Kasumi-1 (cell line): ENCODE measurements at regions not wholly inside any gene's neighbourhood (a gene's known extent, or its start where the extent isn't known, plus 50 kb on each side); places are given as distances from the start of the nearest gene placed in this dataset.
"Not testable (repeated sequence)": the region's sequence is repeated elsewhere in the genome, so short reads cannot be mapped to it uniquely, and the experiment has no call there.

ENCODE experiments used
- DNase-seq, 2 experiments: peaks; one replicate each; lab custom pipeline; 2025; lab: John Stamatoyannopoulos, UW

DNA sequence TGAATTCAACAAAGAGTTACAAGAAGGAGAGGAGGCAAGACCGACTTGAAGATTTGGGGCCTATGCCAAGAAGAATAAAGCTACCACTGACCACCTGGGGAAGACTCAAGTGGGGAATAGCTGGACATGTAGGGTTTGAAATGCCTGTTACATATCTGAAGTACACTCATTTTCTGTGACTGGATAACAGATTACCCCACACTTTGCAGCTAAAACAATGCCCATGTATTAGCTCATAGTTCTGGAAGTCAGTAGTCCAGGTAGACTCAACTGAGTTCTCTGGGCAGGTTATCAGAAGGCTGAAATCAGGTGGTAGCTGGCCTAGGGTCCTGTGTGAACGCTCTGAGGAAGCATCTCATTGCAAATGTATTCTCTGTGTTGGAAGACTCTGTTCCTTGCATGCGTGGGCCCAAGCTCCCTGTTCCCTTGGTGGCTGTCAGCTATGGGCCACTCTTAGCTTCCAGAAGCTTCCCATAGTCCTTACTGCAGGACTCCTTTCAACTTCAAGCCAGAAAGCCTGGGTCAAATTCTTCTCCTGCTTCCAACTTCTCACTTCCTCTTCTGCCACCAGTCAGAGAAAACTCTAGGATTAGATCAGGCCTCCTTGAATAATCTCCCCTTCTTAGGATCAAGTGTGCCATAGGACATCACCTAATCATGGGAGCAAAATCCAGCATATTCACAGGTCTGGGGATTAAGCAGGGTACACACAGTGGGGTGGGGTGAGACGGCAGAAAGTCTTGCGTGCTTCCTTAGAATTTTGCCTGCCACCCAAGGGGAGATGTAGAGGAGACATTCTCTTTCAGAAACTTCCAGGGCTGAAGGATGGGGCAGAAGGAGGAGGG lies 187.8 kb downstream of the SHQ1 start:
- no peak for DNase-seq

DNA sequence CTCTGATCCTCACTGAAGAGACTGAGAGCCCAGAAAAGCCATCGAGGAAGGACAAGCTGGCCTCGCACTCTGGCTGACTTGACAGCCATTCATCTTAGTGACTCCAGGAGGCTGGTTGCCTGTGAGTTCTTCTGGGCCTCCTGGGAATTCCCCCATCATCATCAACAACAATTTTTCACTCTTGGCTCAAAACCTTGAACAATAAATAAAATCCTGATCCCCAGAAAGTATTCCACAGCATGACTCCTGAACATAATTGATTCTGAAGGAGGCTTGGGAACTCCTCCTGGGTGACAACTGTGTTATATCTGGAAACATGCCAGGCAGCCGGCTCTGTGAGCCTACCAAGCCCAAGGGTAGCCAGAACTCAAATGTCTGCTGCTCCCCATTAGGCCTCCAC lies 188.6 kb downstream of the SHQ1 start:
- DNase-seq = no peak

DNA sequence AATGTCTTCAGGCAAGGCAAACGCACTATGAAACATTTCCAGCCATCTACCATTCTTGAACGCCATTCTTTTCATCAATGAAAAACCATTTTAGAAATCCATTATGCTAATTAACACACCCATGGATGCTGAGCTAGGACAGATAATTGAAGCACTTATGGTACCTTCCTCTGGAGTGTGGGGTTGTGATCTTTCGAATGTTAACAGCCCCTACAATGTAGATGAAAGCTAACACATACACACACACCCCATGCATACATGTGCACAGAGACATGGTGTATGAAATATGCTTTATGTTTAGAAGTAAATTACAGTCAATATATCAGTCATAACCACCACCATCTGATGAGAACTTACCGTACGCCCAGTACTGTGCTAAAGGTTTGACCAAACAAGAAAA lies 189.1 kb downstream of the SHQ1 start:
- no peak for DNase-seq

DNA sequence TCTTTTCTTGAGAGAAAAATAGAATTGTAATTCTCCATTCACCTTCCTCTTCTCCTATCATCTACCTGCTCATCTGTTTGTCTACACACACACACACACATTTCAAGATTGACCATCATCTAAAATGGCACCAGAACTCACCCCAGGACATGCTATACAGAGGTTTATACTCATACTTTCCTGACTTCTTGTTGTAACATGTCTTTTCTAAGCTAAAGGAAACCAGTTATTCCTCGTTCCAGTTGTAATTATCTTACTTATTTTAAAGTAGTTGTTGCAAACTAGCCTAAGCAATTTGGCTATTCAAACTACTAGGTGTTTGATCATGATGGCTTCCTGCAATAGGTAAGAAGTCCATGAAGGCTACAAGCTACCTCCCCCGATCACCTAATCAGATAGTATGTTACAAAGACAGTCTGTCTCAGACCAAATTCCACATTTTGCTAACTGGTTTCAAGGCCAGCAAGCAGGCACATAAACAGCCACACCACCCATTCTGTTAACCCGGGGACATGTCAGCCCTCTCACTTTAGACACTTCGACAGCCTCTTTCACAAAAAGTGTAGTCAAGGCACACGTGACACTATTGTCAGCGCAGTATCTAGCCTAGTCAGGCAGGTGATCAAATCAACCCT lies 189.7 kb downstream of the SHQ1 start:
- no peak for DNase-seq

DNA sequence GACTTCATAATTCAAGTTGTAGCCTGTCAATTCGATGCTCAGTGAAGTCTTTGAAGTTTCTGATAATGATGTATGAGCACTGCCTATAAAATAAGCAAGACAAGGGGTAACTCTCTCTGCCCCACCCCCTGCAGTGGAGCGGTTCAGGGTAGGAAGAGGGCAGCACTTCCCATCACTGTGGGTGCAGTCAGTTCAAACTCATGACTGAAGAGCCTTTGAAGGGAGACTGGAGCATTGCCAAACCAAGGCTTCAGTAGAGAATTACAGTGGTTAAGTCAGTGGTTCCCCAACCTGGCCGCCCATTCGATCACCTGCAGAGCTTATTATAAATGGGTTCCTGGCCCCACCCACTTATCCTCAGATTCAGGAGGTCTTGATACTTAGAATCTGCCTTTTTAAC lies 190.6 kb downstream of the SHQ1 start:
- DNase-seq = peak in 1 of 2 experiments; percentile 22

DNA sequence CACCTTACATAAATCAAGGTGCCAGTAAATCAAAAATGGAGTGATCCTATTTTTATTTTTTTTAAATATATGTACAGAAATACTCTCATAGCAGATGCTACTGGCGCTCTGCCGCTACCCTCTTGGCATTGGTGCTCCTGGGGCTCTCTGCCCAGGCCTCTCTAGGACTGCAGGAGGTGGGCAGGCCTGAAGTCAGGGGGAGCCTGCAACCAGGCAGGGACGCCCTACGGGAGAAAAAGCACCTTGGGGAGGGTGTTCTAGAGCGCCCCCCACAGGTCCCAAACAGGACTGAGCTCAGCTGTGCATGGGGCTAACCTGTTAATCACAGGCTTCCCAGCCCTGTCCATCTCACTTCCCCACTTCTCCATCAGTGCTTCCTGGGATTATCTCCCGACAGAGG lies 192.5 kb downstream of the SHQ1 start:
- no peak for DNase-seq

DNA sequence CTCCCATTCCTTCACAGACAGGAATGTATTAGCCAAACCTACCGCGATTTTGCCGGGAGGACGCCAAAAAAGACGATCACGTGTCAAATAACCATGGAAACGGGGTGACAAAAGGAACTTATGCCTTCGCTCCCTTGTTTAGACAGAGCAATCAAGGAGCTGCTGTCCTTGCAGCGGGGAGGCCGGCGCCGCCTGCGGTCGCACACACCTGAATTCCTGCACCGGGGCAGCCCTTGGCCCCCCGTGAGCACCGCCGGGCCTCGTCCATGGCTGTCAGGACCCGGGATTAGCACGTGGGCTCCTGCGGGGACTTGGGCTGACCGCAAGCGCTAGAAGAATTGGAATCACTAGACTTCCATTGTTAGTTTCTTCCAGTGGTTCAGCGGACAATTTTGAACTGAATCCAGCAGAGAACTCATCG lies 193.1 kb downstream of the SHQ1 start:
- no peak for DNase-seq

DNA sequence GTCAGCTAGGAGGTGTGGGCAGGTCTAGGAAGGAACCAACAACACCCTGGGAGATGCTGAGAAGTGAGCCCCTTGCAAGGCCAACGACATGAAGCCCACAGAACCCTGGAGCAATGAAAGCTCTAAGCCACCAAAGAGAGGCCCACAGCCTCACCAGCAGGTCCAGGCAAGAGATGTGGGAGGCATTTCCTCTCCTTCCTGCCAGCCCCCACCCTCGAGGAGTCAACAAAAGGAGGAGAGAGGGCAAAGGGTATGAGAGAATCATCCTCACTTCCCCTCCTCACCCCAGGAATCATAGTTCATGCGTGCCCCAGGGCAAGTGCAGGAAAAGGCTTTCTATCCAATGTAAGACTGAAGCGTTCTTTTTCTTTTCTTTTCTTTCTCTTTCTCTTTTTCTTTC lies 195.8 kb downstream of the SHQ1 start:
- no peak for DNase-seq

DNA sequence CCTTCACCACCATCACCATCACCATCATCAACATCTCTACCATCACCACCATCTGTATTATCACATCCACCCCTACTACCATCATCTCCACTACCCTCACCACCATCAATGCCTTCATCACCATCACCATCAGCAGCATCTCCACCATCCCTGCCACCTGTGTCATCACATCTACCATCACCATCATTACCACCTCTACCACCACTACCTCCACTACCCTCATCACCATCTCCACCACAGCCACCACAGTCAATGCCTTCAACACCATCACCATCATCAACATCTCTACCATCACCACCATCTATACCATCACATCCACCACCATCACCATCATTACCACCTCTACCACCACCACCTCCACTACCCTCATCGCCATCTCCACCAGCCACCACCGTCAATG lies 196.7 kb downstream of the SHQ1 start:
- DNase-seq = no peak

DNA sequence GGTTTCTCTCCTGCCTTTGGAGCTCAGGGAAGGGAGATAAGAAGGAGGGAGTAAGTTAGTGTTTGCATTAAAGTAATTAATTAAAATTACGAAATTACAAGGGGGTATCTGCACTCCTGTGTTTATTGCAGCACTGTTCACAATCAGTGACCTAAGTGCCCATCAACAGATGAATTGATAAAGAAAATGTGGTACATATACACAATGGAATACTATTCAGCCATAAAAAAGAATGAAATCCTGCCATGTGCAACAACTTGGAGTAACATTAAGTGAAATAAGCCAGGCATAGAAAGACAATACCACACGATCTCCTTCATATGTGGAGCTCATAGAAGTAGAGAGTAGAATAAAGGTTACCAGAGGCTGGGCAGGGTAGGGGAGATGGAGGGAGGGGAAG lies 202.0 kb downstream of the SHQ1 start:
- no peak for DNase-seq

DNA sequence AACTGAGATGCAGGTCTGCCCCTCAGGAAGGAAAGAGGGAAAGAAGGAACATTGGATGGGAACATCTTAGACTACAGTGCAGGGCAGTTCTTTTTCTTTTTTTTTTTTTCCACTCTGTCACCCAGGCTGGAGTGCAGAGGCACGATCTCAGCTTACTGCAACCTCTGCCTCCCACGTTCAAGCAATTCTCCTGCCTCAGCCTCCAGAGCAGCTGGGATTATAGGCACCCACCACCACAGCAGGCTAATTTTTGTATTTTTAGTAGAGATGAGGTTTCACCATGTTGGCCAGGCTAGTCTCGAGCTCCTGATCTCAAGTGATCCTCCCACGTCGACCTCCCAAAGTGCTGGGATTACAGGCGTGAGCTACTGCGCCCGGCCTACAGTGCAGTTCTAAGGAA lies 204.6 kb downstream of the SHQ1 start:
- not testable (repeated sequence) for DNase-seq

DNA sequence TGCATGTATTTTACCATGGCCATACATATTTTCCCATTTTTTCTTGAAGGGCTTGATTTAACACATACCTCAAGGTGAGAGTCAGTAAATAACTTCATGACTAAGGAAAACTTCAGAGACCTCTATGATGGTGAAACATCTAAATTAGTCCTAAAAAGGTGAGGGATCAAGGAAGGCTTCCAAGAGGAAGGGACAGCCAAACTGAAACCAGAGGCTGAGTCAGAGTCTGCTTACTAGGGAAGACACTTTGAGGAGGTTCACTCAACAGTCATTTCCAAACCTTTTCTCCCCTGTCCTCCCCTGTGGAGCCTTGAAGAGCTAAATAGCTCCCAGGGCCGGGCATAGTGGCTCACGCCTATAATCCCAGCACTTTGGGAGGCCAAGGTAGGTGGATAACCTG lies 206.6 kb downstream of the SHQ1 start:
- no peak for DNase-seq

DNA sequence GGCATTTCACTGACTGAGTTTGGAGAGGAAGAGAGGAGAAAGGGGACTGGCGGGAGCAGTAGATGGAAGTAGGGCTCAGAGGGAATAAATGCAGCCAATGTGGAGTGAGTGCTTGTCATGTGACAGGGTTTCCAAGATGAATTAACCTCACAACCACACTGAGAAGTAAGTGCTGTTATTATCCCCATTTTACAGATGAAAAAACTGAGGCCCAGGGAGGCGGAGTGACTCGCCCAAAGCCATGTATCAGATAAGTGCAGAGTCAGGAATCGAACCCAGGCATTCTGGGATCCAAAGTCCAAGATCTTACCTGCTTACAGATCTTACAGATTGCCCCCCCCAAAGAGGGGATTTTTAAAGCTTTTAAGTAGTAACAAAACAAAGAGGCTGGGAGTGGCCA lies 207.2 kb downstream of the SHQ1 start:
- no peak for DNase-seq

DNA sequence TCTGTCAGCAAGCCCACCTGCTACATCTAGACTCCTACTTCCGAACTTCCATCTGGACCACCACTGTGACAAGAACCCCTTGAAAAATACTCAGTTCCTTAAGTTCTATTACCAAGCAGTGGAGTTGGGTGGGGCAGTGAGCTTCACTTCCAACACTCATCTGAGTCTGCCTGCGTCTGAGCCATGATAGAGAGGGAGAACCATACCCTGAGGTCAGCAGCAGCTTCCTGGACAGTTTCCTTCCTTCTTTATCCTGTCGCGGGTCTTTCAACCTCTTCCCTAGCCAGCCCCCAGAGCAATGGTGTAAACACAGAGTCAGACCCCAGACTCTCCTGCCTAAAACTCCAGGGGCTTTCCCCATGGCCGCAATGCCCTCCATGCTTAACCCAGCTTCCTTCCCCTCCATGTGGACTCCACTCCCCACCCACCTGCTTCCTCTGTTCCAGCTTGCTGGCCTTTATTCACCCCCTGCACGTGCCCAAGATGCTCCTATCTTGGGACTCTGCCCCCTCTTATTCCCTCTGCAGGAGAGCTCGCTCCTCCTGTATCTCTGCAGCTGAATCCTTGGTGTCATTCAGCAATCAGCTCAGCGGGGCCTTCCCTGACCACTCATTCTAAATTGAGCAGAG lies 211.2 kb downstream of the SHQ1 start:
- peak; percentile 23 to 41 for DNase-seq

DNA sequence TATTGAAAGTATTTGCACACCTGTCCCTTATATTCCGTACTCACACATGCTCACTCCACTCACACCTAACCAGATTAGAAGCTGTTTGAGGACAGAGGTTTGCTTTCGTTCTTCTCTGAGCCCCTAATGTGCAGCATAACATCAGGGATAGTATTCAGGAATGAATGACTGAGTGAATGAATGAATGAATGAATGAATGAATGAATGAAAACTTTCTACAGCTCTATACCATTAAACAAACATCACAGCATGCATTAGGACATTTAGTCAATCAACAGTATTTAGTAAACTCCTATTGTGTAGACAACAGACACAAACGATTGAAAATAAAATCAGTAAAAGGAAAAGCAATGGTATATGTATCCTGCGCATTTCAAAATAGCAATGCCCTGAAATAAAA lies 212.7 kb downstream of the SHQ1 start:
- no peak for DNase-seq

DNA sequence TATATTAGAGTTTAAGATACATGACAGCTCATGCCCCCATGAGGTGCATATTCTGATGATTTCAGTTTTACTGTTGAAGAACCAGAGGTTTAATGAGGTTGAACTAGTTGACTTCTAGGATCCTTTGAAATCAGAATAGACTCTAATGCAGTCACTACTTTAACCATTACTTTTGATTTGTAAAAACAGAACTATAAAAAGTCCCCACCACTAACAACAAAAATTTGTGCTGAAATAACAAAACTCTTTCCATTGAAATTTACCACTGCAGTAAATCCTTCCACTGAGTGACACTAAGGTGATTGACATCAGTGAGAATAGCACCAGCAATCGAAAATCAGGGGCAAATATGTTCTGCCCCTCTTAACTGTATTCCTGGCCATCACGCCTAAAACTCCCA lies 214.1 kb downstream of the SHQ1 start:
- no peak for DNase-seq

DNA sequence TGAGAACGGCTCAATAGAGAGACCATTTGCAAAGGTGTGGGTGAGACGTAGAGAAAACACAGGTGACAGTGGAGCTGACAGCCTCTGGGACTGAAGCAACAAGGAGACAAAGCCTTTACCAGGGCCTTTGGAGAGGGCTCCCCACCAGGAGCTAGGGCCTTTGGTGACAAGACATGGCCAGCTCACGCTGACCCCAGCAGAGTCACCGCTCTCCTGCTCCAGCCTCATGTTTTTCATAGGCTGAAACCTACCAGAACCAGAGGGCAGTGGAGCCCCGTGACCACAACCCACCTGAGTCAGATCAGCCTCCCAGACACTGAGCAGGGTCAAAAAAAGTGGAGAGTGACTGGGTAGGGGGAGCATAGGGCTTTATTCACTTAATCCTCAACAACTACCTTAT lies 214.7 kb downstream of the SHQ1 start:
- no peak for DNase-seq

DNA sequence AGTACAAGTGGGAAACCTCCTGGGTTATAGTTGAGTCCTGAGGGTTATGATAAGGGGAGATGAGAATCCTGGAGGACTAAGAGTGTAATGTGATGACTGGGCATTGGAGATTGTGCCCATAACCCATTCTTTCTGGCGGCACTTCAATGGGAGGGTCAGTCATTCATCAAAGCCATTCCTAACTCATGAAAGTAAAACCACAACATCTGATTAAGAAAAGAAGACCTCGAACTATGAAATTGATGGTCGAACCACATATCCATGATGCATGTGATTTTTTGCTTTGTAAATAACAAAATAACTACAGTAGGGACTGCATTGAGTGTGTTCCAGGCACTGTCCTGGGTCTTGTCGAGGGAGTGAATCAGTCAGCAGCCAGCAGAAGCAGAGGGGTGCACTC lies 215.1 kb downstream of the SHQ1 start:
- DNase-seq = no peak

DNA sequence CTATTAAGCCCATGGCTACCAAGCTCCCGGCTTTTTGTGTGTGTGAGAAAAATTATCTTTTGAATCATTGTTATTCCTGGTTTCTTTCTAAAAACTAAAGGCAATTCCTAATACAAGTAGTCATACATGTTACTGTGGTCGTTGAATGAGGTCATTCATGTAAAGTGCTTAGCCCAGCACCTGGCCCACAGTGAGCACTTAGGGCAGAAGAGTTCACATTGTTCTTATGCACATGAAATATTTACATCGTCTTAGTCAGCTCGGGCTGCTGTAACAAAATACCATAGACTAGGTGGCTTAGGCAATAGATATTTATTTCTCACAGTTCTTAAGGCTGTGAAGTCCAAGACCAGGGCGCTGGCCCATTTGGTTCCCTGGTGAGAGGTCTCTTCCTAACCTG lies 216.1 kb downstream of the SHQ1 start:
- DNase-seq = no peak

DNA sequence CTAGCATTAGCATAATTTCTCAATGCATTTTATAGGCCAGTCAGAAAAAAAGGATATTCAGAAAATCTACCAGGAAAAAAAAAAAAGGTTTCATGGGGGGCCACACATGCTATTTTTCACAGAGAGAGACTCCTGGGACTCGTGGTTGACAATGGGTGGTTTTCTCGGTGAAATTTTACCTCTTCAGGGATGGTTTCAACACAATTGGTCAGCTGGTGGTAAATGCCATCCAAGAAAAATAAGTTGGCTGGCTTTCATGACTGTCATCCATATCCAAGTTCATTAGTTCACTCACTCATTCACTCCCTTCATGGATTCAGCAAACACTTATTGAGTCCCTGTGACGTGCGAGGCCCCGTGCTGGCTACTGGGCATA lies 217.3 kb downstream of the SHQ1 start:
- no peak for DNase-seq

DNA sequence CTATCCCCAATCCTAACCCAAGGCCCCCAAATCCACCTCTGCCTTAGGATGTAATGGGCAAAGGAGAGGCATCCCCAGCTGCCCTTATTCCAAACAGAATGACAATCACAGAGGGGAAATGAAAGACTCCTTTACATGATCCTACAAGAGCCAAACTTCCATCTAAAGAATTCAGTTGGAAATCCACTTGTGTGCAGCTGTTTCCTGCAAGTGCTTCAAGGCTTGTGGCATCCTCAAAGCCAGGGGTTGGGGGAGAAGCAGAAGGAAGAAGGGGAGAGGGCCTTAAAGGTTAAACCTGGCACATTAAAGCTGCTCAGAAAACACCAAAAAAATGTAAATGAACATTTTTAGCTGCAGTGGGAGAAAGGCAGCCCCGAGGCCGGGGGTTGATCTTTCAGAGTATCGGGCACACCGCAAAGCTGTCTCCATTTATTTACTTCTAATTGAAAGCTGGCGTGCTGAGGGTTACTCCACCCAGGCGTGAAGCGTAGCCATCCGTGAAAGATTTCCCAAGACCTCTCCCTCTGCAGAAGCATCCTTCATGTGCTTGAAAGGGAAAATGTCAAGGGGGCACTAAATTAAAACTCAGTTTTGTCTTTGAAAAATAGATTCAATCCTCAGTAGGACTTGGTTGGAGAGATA lies 217.8 kb downstream of the SHQ1 start:
- peak in 1 of 2 experiments; percentile 24 for DNase-seq

DNA sequence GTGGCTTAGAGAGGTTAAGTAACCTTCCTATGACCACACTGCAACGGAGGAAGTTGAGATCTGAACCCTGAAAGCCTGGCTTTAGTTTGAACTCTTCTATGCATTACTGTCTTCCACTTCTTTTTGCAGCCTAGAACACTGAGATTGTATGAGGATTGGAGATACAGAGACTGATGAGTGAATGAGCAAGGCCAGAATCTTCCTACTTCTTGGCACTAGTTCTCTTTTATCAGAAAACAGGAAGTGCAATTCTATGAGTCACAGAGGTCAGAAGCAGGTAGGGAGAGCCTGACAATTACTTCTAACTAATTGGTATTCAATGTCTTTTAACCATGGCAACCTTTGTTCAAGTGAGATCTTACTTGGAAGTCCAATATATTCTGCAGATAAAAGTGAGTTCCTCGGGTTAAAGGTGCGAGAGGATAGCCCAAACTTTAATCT lies 219.0 kb downstream of the SHQ1 start:
- peak; percentile 86 for DNase-seq

DNA sequence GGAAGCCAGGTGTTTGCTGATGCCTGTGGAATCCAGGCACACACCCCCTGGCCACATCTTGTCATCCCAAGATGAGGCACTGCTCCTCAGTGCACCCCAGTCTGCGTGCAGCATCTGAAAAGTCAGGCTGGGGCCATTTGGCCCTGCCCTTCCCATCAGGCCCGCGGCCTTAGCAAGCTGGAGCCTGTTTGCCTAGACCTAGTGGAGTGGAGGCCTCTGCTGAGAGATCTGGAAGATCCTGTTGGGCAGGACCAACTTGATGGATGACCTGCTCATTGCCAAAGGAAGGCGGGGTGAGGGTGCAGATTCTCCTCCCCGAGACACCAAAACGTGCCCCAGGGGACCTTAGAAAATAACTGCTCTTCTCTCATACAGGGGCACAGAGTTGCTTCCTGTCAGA lies 220.2 kb downstream of the SHQ1 start:
- DNase-seq = no peak
